Gastroesophageal sphincter (tissue), 3 donors: ENCODE measurements at regions not wholly inside any gene's neighbourhood (a gene's known extent, or its start where the extent isn't known, plus 50 kb on each side); places are given as distances from the start of the nearest gene placed in this dataset.

Experiments used
- CTCF ChIP-seq, 4 experiments: fragments of 200-600 bp in 2 of 4; fragments of 450-650 bp in 2 of 4; sonication (generic) in 1 of 4; IDR thresholded peaks; one replicate each; pipeline ENCODE4 v1.5.1; 2017 to 2019; ENCODE audit warnings: antibody characterized with exemption in 4 of 4, mild to moderate bottlenecking in 2 of 4, moderate library complexity in 2 of 4
- EP300 ChIP-seq: sonication (generic); formaldehyde crosslinking; IDR thresholded peaks from one replicate; pipeline ENCODE4 v1.6.1; 2017; ENCODE audit warnings: antibody characterized with exemption, mild to moderate bottlenecking
- POLR2A ChIP-seq, 2 donors: fragments of 450-650 bp; IDR thresholded peaks; one replicate each; pipeline ENCODE4 v1.6.1; 2017; ENCODE audit warnings: antibody characterized with exemption in 2 of 2, mild to moderate bottlenecking in 2 of 2, moderate library complexity in 1 of 2
- POLR2AphosphoS5 ChIP-seq: sonication (generic); formaldehyde crosslinking; IDR thresholded peaks from one replicate; pipeline ENCODE4 v1.6.1; 2017; ENCODE audit warnings: antibody characterized with exemption

DNA sequence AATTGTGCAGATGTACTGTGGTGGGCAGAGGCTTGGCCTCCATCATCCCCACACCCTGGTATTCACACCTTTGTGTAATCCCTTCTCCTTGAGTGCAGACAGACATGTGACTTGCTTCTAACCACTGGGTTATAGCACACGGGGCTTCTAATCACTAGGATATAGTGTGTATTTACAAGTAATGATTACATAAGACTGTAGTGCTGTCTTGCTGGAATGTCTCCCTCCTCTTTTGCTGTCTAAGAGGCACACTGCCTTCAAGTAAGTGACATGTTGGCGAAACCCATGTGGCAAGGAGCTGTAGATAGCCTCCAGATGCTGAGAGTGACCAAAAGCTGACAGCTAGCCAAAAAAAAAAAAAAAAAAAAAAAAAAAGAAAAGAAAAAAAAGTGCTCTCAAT lies 542.7 kb upstream of the MDFIC2 start:
- TF ChIP-seq CTCF (IDR thresholded peaks at IDR 0.05) (no peak), POLR2A (IDR thresholded peaks at IDR 0.05) (no peak), EP300 (no peak), POLR2AphosphoS5 (no peak)
